ENCODE measurements at regions not wholly inside any gene's neighbourhood (a gene's known extent, or its start where the extent isn't known, plus 50 kb on each side); places are given as distances from the start of the nearest gene placed in this dataset.
"Not testable (repeated sequence)": the region's sequence is repeated elsewhere in the genome, so short reads cannot be mapped to it uniquely, and the experiment has no call there.

DNA sequence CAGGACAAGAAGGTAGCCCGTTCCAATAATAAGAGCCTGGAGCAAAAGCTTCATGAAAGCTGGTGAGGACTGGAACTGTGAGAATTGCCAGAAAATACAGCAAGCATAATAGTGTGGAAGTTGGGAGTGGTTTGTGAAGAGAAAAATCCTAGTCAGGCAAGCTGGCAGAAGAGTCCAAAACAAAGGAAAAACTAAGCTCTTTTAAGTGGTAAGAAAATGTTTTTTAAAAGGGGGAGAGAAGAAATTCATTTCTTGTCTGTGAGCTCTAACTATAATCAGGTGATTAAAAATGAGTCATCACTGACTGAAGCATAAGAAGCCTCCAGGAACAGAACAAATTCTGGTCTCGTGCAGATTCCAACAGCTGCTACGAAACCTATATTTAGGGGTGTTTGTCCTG is 102.6 kb downstream of the CAAP1 start:
- no peak for DNase-seq

DNA sequence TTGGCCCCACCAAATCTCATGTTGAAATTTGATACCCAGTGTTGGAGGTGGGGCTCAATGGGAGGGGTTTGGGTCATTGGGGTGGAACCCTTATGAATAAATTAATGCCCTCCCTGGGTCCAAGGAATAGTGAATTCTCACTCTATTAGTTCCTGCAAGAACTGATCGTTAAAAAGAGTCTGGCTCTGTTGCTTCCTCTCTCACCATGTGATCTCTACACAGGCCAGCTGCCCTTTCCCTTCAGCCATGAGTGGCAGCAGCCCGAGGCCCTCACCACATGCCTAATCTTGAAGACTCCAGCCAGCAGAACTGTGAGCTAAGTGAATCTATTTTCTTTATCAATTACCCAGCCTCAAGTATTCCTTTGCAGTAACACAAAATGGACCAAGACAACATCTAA is 106.0 kb downstream of the CAAP1 start:
- DNase-seq, result peak; percentile 82

DNA sequence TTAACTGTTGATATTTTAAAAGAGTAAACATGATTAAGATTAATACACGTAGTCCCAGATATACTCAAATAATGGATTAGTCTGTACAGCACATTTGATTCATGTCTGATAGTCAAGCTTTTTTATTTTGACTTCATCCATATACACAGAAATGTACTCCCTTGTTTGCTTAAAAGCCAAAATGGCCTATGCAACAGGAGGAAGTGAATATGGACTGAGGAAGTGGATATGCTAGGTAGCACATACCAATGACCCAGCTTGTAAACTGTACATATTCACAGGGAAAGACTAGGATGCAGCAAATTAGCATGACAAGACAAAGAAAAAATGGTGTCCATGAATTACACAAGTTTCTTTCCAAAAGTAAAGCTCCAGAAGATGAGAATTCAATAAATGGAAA is 109.7 kb downstream of the CAAP1 start:
- DNase-seq, result no peak

DNA sequence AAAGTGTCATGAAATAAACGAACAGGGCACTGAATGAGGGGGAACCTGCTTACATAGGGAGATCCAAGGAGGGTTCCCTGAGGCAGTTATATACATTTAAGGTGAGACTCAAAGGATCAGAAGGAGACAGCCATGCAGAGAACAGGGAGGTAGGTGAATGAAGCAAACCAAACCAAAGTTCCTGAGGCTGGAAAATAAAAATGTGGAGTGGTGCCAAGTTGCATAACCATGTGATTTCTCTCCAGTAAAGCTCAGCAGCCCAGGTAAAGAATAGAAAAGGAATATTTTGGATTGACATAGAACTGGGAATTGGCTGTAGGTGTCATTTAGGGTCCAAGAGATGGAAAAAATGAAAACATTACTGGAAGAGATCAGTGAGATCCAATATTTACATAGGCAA is 110.7 kb downstream of the CAAP1 start:
- no peak for DNase-seq

DNA sequence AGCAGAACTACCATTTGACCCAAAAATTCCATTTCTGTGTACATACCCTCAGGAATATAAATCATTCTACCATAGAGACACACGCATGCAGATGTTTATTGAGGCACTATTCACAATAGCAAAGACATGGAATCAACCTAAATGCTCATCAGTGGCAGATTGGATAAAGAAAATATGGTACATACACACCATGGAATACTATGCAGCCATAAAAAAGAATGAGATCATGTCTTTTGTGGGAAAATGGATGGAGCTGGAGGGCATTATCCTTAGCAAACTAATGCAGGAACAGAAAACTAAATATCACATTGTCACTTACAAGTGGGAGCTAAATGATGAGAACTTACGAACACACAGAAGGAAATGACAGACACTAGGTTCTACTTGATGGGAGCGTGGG is 112.3 kb downstream of the CAAP1 start:
- not testable (repeated sequence) for DNase-seq

DNA sequence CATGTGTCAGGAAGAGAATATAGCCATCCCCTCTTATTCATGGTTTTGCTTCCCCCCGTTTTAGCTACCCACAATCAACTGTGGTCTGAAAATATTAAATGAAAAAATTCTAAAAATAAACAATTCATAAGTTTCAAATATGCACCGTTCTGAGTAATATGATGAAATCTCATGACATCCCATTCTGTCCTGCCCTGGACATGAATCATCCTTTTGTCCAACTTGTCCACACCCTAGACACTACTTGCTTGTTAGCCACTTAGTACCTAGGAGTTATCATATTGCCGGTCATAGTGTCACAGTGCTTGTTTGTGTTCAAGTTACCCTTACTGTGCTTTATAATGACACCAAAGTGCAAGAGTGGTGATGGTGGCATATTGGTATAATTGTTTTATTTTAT is 113.5 kb downstream of the CAAP1 start:
- DNase-seq, result peak; percentile 76

DNA sequence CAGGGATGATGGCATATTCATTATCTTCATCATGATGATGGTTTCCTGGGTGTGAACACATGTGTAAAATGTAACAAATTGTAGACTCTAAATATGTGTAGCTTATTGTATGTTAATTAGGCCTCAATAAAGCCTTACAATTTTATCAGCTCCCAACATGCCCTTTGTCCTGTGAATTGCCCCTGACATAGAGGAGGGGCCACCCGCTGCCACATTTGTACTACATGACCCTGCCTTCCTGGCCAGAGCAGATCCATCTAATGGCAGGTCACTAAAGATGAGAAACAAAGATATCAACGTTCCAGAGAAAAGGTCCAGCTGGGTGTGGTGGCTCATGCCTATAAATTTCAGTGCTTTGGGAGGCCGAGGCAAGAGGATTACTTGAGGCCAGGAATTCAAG is 117.2 kb downstream of the CAAP1 start:
- DNase-seq, result no peak

DNA sequence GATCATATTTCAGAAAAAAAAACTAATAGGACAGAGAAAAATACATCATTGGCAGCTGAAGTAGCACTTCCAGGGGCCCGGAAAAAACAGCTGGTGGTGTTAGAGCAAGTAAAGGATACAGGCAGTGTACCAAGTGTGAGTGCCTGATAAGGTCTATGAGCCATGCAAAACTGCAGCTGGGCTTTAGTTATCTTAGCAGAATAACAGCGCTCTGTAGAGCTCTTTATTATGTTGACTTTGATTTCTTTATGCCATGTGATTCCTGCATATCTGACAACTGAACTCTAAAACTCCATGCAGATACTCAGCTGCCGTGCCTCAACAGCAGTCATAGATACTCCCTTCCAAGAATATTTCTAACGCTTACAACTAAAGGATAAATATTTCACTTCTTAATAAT is 119.5 kb downstream of the CAAP1 start:
- DNase-seq, result peak; percentile 74

DNA sequence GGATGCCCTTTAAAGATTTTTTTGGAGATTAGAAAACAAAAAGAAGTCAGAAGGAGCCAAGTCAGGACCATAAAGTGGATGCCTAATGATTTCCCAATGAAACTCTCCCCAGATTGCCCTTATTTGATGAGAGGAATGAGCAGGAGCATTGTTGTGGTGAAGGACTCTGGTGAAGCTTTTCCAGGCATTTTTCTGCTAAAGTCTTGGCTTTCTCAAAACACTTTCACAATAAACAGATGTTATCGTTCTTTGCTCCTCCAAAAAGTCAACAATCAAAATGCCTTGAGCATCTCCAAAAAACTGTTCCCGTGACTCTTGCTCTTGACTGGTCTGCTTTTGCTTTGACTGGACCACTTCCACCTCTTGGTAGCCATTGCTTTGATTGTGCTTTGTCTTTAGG is 121.8 kb downstream of the CAAP1 start:
- DNase-seq, result no peak

DNA sequence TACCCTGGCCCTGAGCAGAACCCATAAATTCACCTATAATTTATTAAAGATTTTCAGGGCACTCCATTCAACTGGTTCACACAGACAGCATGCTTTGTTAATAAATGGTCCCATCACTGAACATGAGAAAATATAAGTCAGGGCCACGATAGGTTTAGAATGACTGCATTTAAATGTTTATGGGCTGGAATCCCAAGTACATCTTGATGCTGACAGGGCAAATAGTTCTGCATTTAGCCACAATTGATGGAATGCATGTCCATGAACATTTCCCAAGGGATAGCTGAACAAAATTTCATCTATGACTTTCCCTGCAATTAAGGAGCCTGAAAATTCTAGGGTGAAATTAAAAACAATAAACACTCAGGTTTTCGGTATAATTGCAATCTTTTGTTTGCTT is 124.5 kb downstream of the CAAP1 start:
- DNase-seq, result no peak

DNA sequence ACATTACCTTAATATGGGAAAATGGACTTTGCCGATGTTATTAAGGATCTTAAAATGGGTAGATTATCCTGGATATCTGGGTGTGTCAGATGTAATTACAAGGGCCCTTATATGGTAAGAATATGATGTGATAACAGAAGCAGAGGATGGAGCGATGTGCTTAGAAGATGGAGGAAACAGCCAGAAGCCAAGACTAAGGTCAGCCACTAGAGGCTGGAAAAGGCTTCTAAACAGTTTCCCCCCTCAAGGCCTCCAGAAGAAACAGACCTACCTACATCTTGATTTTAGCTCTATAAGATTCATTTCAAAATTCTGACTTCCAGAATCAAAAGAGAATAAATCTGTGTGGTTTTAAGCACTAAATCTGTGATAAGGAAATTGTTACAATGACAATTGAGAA is 131.9 kb downstream of the CAAP1 start:
- DNase-seq, result no peak

DNA sequence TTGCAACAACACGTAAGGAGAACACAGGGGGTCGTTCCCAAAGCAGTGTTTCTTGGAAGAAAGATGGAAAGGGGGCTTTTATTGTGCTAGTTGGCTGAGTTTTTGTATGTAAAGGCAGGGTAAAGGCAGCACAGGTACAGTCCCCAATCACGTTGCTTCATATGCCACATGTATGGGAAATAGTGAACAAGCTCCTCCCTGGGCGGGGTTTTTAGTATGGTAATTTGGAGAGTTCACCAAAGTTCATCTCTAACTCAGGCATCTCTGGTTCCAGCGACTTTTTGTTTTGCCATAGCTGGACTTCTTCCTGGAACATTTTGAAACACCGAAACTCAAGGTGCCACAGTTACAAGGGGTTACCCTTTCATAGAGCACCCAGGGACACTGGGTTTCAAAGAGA is 133.9 kb downstream of the CAAP1 start:
- no peak for DNase-seq

DNA sequence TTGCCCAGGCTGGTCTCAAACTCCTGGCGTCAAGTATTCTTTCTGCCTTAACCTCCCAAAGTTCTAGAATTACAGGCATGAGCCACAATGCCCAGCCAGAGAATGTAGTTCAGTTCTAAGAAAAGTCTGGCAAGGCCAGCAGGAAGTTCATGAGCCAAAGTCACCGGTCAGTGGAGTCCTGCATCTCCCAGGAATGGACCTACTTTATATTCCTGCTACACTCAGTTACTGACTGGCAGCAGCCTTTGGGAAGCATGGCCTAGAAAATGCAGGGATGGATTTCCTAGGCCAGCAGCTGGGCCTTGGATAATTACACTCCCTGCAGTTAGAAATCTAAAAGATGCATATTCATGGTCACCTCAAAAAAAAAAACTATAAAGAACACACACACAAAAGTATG is 135.7 kb downstream of the CAAP1 start:
- no peak for DNase-seq

DNA sequence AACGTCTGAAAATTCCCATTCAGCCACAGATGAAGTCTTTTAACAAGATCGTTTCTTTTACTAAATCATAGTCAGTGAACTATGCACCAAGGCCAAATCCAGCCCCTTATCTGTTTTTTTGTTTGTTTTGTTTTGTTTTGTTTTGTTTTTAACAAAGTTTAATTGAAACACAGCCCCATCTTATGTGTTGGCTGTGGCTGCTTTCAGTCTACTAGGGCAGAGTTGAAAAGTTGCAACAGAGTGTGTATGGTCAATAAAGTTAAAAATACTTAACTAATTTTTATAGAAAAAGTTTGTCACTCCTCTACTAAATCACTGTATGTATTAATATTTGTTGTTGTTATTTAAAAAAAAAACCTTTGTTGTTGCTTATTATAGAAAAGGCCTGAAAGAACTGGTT is 137.1 kb downstream of the CAAP1 start:
- DNase-seq, result no peak

DNA sequence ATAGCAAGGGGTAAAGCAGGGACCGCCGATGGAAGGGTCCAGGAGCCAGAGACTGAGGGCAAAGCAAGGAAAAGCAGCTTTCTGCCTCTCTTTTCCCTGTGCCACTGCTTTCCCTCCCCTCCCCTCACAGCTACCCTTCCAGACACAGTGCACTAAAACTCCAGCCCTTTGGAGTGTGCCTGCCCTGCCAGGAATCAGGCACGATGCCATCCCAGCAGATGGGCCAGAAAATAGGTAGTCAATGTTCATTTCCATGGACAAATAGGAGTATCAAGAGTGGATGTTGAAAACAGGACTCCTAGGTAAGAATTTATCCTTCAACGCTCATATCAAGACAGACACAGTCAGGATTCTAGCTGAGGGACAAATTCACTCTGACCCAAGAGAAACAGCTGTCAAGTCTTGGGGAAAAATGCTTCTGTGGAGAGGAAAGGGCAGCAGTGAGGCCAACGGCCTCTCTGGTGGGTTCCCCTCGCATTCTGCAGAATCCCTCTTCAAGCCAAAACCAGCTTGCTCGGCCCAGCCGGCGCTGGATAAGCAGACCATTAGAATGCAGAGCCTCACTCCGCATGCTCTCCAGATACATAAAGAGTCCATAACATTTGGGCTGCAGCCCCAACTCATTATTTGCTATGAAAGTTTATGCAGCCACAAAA is 138.0 kb downstream of the CAAP1 start:
- no peak for DNase-seq

DNA sequence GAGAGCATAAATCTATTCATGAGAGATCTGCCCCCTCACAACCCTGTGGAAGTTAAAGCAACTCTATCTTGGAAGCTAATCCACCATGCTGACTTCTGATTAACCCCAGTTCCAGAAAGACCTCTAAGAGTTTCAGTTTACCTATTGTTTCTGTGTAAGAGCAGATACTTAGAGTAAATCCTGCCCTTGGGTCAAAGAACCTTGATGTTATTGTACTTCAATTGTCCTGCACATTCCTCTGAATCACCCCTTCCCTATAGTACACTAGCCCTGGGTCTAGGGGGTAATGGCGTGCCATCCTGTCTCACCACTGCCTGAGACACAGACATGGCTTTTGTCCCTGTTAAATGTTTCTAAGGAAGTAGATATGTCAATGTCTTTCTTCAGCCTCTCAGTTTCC is 138.6 kb downstream of the CAAP1 start:
- no peak for DNase-seq

DNA sequence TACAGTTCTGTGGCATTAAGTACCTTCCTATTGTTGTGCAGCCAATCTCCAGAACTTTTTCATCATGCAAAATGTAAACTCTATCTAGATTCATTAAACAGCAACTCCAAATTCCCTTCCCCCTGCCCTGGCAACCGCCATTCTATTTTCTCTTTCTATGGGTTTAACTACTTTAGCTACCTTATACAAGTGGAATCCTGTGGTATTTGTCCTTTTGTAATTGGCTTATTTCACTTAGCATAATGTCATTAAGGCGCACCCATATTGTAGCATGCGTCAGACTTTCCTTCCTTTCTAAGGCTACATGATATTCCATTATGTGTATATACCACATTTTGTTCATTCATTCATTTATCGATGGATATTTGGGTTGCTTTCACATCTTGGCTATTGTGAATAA is 142.4 kb downstream of the CAAP1 start:
- DNase-seq, result no peak

DNA sequence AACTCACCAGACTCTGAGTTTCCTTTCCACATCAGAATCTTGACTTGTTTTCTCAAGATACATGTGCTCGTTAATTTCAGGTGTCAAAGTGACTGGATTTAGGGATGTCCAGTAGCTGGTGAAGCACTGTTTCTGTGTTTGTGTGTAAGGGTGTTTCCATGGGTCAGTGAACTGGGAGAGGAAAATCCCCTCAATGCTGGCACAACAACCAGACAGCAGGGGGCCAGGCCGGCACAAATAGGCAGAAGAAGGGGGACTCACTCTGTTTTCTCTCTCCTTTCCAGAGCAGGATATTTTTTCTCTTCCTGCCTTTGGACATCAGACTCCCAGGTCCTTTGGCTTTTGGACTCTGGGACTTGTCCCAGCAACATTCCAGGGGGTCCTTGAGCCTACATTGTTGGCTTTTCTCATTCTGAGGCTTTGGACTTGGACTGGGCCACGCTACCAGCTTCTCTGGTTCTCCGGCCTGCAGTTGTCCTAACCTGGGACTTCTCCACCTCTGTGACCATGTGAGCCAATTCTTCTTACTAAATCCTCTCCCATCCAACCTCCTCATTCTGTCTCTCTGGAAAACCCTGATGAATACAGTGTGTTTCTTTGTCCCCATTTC is 144.0 kb downstream of the CAAP1 start:
- no peak for DNase-seq

DNA sequence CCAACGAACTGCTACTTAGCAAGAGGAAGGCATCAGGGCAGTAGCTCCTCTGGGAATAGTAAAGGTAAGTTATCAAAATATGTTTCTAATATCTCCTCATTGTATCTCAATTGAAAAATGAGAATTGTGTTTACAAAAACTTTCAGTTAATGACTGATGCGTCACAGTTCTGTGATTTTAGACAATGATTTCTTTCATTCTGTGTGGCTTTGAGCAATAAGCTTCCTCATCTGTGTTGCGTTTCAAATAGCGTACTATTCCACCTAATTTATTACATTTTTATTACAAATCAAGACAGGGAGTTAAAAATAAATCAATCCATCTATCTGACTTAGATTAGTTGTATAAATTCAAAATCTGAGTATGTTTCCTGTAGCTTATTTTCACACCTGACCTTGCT is 145.0 kb downstream of the CAAP1 start:
- no peak for DNase-seq

DNA sequence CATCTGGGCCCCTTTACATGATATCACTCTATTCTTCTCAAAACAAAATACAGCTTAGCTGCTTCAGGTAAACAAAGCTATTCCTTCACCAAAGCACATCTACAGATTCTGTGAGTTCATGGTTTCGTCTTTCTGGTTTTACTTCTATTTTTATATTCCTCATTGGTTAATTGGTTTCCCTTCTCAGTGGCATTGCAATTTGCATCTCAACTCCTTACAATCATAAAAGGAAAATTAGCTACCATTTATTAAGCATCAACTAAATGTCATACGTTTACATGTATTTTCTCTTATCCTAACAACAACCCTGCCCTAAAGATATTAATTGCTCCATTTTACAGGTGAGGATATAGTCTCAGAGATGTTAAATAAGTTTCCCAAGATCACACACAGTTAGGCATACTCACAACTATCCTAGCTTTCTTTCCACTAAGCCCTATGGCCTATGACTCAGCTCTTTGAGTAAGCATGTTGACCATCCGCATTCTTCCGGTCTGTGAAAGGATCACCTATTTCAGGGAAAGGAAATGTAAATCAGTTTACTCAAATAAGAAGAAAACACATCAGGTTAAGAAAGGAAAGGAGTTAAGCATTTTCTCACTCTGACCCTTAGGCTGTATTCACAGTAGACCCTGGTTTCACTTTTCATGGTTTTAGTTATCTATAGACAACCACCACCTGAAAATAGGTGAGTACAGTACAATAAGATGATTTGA is 146.1 kb downstream of the CAAP1 start:
- no peak for DNase-seq

DNA sequence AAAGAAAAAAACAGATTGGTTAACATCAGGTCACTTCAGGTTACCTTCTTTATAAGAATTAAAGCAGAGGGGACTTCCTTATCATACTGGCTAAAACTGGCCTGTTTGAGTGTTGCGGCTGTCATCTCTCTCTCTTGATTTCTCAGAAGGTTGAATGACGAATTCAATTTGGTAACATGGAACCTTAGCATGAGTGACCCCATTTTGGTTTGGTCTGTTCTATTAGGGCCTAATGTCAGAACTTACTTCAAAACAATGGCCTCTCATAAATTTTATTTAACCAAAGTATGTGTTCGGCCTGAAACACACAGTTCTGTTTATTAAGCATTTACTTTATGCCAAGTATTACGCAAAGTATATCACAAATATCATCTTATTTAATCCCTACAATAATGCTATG is 147.5 kb downstream of the CAAP1 start:
- DNase-seq, result no peak

DNA sequence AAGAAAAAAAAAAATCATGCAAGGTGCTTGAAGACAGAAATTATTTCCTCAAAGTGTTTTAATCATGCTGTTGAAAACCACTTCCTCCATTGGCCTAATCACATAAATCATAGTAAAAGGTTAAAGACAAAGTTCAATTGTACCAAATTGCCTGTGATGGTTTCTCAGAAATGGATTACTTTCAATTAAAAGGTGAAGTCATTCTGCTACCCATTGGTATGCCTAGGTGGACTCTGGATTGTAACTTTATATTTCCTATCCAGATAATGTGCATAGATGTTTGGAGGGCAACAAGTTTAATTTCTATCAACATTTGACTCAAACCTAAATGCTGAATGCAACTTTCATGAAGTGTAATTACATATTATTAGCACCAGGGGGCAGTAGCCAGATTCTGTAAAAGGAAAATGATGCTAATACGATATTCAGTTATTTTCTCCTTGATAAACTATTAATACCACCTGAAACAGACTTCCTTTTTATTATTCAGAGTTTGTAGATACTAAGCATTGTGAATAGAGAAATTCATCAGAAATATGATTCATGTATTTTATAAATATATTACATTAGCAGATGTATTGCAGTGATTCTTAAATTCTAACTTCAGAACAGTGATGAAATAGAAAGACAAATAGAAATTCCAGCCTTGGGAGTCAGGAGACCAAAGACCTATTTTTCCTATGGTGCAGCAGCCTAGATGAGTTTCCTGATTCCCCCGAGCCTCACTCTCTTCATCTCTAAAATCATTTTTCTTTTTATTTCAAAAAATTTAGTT is 148.2 kb downstream of the CAAP1 start:
- DNase-seq, result peak; percentile 62

DNA sequence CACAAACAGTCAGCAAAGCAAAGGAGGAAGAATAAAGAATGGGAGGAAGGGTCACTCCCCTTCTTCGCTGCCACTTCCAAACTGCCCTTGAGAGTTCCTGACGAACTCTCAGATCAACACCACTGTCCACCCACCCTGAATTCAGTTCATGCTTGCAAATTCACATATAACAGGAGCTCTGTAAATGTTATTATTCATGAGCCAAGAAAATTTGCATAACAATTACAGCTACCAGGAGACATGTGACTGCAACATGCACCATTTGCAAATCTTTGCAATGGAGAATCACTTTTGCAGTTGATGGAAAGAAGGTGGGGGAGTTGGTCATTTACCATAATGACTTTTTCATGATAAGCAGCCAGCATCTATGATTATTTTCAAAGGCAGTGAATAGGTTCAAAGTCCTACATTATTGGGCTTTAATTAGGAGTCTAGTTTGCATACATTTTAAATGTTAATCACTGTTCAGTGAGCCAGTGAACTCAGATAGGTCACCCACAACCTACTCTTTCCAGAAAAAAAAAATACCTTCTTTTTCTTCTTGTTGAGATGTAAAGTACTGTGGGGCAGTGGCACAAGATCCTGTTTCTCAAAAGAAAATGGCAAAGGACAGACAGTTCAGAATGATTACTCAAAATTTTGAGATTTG is 149.7 kb downstream of the CAAP1 start:
- DNase-seq, result no peak

Measured in OCI-M1 (cell line).